ENCODE measurements at regions not wholly inside any gene's neighbourhood (a gene's known extent, or its start where the extent isn't known, plus 50 kb on each side); places are given as distances from the start of the nearest gene placed in this dataset.
"Not testable (repeated sequence)": the region's sequence is repeated elsewhere in the genome, so short reads cannot be mapped to it uniquely, and the experiment has no call there.

- not testable (repeated sequence) for H3K36me3 ChIP-seq (ENCODE audit: control insufficient read depth in 5 of 5, insufficient read depth in 5 of 5, low read length in 5 of 5); H3K4me3 ChIP-seq (ENCODE audit: low read depth in 1 of 5, low read length in 5 of 5)
Measured at GRCh38 chr21:6428498-6429092, 4092.8 kb upstream of the TPTE start.

GRCh38 chr21:6429924-6430323 lies 4091.5 kb upstream of the TPTE start:
- not testable (repeated sequence) for H3K9ac ChIP-seq (ENCODE audit: low read length in 5 of 5); H3K4me1 ChIP-seq (ENCODE audit: control insufficient read depth in 5 of 5, insufficient read depth in 5 of 5, low read length in 5 of 5); H3K9me3 ChIP-seq (ENCODE audit: control insufficient read depth in 5 of 5, low read length in 5 of 5); H3K36me3 ChIP-seq (ENCODE audit: control insufficient read depth in 5 of 5, insufficient read depth in 5 of 5, low read length in 5 of 5); H3K4me3 ChIP-seq (ENCODE audit: low read depth in 1 of 5, low read length in 5 of 5); H3K27me3 ChIP-seq (ENCODE audit: control insufficient read depth in 5 of 5, insufficient read depth in 4 of 5, low read length in 5 of 5); H3K27ac ChIP-seq (ENCODE audit: low read depth, low read length)

More at GRCh38 chr21:6428498-6429092, 4092.8 kb upstream of the TPTE start:
- not testable (repeated sequence) for H3K27me3 ChIP-seq (ENCODE audit: control insufficient read depth in 5 of 5, insufficient read depth in 4 of 5, low read length in 5 of 5); H3K9ac ChIP-seq (ENCODE audit: low read length in 5 of 5); H3K27ac ChIP-seq (ENCODE audit: low read depth, low read length); H3K4me1 ChIP-seq (ENCODE audit: control insufficient read depth in 5 of 5, insufficient read depth in 5 of 5, low read length in 5 of 5); H3K9me3 ChIP-seq (ENCODE audit: control insufficient read depth in 5 of 5, low read length in 5 of 5)

GRCh38 chr21:6433149-6433548 lies 4088.2 kb upstream of the TPTE start:
- H3K9ac ChIP-seq (ENCODE audit: low read length in 5 of 5); H3K27me3 ChIP-seq (ENCODE audit: control insufficient read depth in 5 of 5, insufficient read depth in 4 of 5, low read length in 5 of 5); H3K9me3 ChIP-seq (ENCODE audit: control insufficient read depth in 5 of 5, low read length in 5 of 5); H3K36me3 ChIP-seq (ENCODE audit: control insufficient read depth in 5 of 5, insufficient read depth in 5 of 5, low read length in 5 of 5); H3K4me1 ChIP-seq (ENCODE audit: control insufficient read depth in 5 of 5, insufficient read depth in 5 of 5, low read length in 5 of 5); H3K4me3 ChIP-seq (ENCODE audit: low read depth in 1 of 5, low read length in 5 of 5); H3K27ac ChIP-seq (ENCODE audit: low read depth, low read length): not testable (repeated sequence)

GRCh38 chr21:6436205-6436604 lies 4085.2 kb upstream of the TPTE start:
- H3K4me3 ChIP-seq (ENCODE audit: low read depth in 1 of 5, low read length in 5 of 5); H3K4me1 ChIP-seq (ENCODE audit: control insufficient read depth in 5 of 5, insufficient read depth in 5 of 5, low read length in 5 of 5); H3K9me3 ChIP-seq (ENCODE audit: control insufficient read depth in 5 of 5, low read length in 5 of 5); H3K36me3 ChIP-seq (ENCODE audit: control insufficient read depth in 5 of 5, insufficient read depth in 5 of 5, low read length in 5 of 5); H3K27ac ChIP-seq (ENCODE audit: low read depth, low read length); H3K9ac ChIP-seq (ENCODE audit: low read length in 5 of 5); H3K27me3 ChIP-seq (ENCODE audit: control insufficient read depth in 5 of 5, insufficient read depth in 4 of 5, low read length in 5 of 5): not testable (repeated sequence)

- not testable (repeated sequence) for H3K9me3 ChIP-seq (ENCODE audit: control insufficient read depth in 5 of 5, low read length in 5 of 5); H3K36me3 ChIP-seq (ENCODE audit: control insufficient read depth in 5 of 5, insufficient read depth in 5 of 5, low read length in 5 of 5); H3K27me3 ChIP-seq (ENCODE audit: control insufficient read depth in 5 of 5, insufficient read depth in 4 of 5, low read length in 5 of 5); H3K27ac ChIP-seq (ENCODE audit: low read depth, low read length); H3K4me1 ChIP-seq (ENCODE audit: control insufficient read depth in 5 of 5, insufficient read depth in 5 of 5, low read length in 5 of 5); H3K9ac ChIP-seq (ENCODE audit: low read length in 5 of 5); H3K4me3 ChIP-seq (ENCODE audit: low read depth in 1 of 5, low read length in 5 of 5)
Measured at GRCh38 chr21:6436971-6437833, 4084.2 kb upstream of the TPTE start.

GRCh38 chr21:6437834-6438187 lies 4083.6 kb upstream of the TPTE start:
- H3K9ac ChIP-seq (ENCODE audit: low read length in 5 of 5); H3K4me1 ChIP-seq (ENCODE audit: control insufficient read depth in 5 of 5, insufficient read depth in 5 of 5, low read length in 5 of 5); H3K9me3 ChIP-seq (ENCODE audit: control insufficient read depth in 5 of 5, low read length in 5 of 5); H3K27ac ChIP-seq (ENCODE audit: low read depth, low read length); H3K4me3 ChIP-seq (ENCODE audit: low read depth in 1 of 5, low read length in 5 of 5); H3K27me3 ChIP-seq (ENCODE audit: control insufficient read depth in 5 of 5, insufficient read depth in 4 of 5, low read length in 5 of 5); H3K36me3 ChIP-seq (ENCODE audit: control insufficient read depth in 5 of 5, insufficient read depth in 5 of 5, low read length in 5 of 5): not testable (repeated sequence)

GRCh38 chr21:6439058-6439457 lies 4082.3 kb upstream of the TPTE start:
- not testable (repeated sequence) for H3K9me3 ChIP-seq (ENCODE audit: control insufficient read depth in 5 of 5, low read length in 5 of 5); H3K27ac ChIP-seq (ENCODE audit: low read depth, low read length); H3K27me3 ChIP-seq (ENCODE audit: control insufficient read depth in 5 of 5, insufficient read depth in 4 of 5, low read length in 5 of 5); H3K4me3 ChIP-seq (ENCODE audit: low read depth in 1 of 5, low read length in 5 of 5); H3K36me3 ChIP-seq (ENCODE audit: control insufficient read depth in 5 of 5, insufficient read depth in 5 of 5, low read length in 5 of 5); H3K9ac ChIP-seq (ENCODE audit: low read length in 5 of 5); H3K4me1 ChIP-seq (ENCODE audit: control insufficient read depth in 5 of 5, insufficient read depth in 5 of 5, low read length in 5 of 5)

- H3K36me3 ChIP-seq (ENCODE audit: control insufficient read depth in 5 of 5, insufficient read depth in 5 of 5, low read length in 5 of 5); H3K9ac ChIP-seq (ENCODE audit: low read length in 5 of 5); H3K27me3 ChIP-seq (ENCODE audit: control insufficient read depth in 5 of 5, insufficient read depth in 4 of 5, low read length in 5 of 5); H3K4me3 ChIP-seq (ENCODE audit: low read depth in 1 of 5, low read length in 5 of 5); H3K9me3 ChIP-seq (ENCODE audit: control insufficient read depth in 5 of 5, low read length in 5 of 5); H3K27ac ChIP-seq (ENCODE audit: low read depth, low read length); H3K4me1 ChIP-seq (ENCODE audit: control insufficient read depth in 5 of 5, insufficient read depth in 5 of 5, low read length in 5 of 5): not testable (repeated sequence)
Measured at GRCh38 chr21:6454648-6455340, 4066.6 kb upstream of the TPTE start.

GRCh38 chr21:6456011-6456661 lies 4065.2 kb upstream of the TPTE start:
- not testable (repeated sequence) for H3K4me3 ChIP-seq (ENCODE audit: low read depth in 1 of 5, low read length in 5 of 5); H3K9ac ChIP-seq (ENCODE audit: low read length in 5 of 5); H3K4me1 ChIP-seq (ENCODE audit: control insufficient read depth in 5 of 5, insufficient read depth in 5 of 5, low read length in 5 of 5); H3K36me3 ChIP-seq (ENCODE audit: control insufficient read depth in 5 of 5, insufficient read depth in 5 of 5, low read length in 5 of 5); H3K9me3 ChIP-seq (ENCODE audit: control insufficient read depth in 5 of 5, low read length in 5 of 5); H3K27me3 ChIP-seq (ENCODE audit: control insufficient read depth in 5 of 5, insufficient read depth in 4 of 5, low read length in 5 of 5); H3K27ac ChIP-seq (ENCODE audit: low read depth, low read length)

- not testable (repeated sequence) for H3K4me3 ChIP-seq (ENCODE audit: low read depth in 1 of 5, low read length in 5 of 5); H3K4me1 ChIP-seq (ENCODE audit: control insufficient read depth in 5 of 5, insufficient read depth in 5 of 5, low read length in 5 of 5); H3K9me3 ChIP-seq (ENCODE audit: control insufficient read depth in 5 of 5, low read length in 5 of 5); H3K27me3 ChIP-seq (ENCODE audit: control insufficient read depth in 5 of 5, insufficient read depth in 4 of 5, low read length in 5 of 5); H3K36me3 ChIP-seq (ENCODE audit: control insufficient read depth in 5 of 5, insufficient read depth in 5 of 5, low read length in 5 of 5); H3K9ac ChIP-seq (ENCODE audit: low read length in 5 of 5); H3K27ac ChIP-seq (ENCODE audit: low read depth, low read length)
Measured at GRCh38 chr21:6459761-6460160, 4061.6 kb upstream of the TPTE start.

Data from subcutaneous abdominal adipose tissue (tissue), 5 donors.